T-helper 2 cell treated with Interferon-gamma antibody and Interleukin-4, amounts not matched to agents 5 μg/mL and 100 μg/mL, for 36 hours (primary cell): ENCODE measurements at regions not wholly inside any gene's neighbourhood (a gene's known extent, or its start where the extent isn't known, plus 50 kb on each side); places are given as distances from the start of the nearest gene placed in this dataset.

Experiments used
- DNase-seq: peaks from one replicate; pipeline ENCODE4 v3.0.0; 2021; ENCODE audit warnings: low spot score
- H3K27ac Mint-ChIP-seq: one replicate; pipeline ENCODE4 v1.8.0; 2021; ENCODE audit warnings: mild to moderate bottlenecking, mixed read lengths
- H3K27me3 Mint-ChIP-seq: one replicate; pipeline ENCODE4 v1.8.0; 2021; ENCODE audit warnings: low read depth, mixed read lengths
- H3K36me3 Mint-ChIP-seq: one replicate; pipeline ENCODE4 v1.8.0; 2021; ENCODE audit warnings: low read depth, mixed read lengths
- H3K4me1 Mint-ChIP-seq: one replicate; pipeline ENCODE4 v1.8.0; 2021; ENCODE audit warnings: low read depth, mixed read lengths
- H3K4me3 Mint-ChIP-seq: one replicate; pipeline ENCODE4 v1.8.0; 2022; ENCODE audit warnings: mild to moderate bottlenecking, moderate library complexity, mixed read lengths
- H3K9me3 Mint-ChIP-seq: one replicate; pipeline ENCODE4 v1.8.0; 2021; ENCODE audit warnings: mixed read lengths

GRCh38 chr18:48488388-48488850, 50.4 kb upstream of the CTIF start:
- H3K4me1 Mint-ChIP-seq = no peaks in the 10 kb centered on the region
- no peak overlapping the region for H3K4me3 Mint-ChIP-seq
- no peak for DNase-seq
- H3K27ac Mint-ChIP-seq = no peak overlapping the region
- peaks cover 4% of the 10 kb centered on the region for H3K27me3 Mint-ChIP-seq
- H3K36me3 Mint-ChIP-seq = no peaks in the 10 kb centered on the region
- H3K9me3 Mint-ChIP-seq = no peaks in the 10 kb centered on the region

GRCh38 chr18:48486754-48487153, 52.1 kb upstream of the CTIF start:
- no peak for DNase-seq
- Mint-ChIP-seq H3K27ac (no peak overlapping the region), H3K4me3 (no peak overlapping the region), H3K36me3 (no peaks in the 10 kb centered on the region), H3K27me3 (peaks cover 6% of the 10 kb centered on the region), H3K4me1 (no peaks in the 10 kb centered on the region), H3K9me3 (no peaks in the 10 kb centered on the region)

- DNase-seq = no peak
- Mint-ChIP-seq H3K27me3 (peaks cover 9% of the 10 kb centered on the region), H3K36me3 (no peaks in the 10 kb centered on the region), H3K27ac (no peak overlapping the region), H3K9me3 (no peaks in the 10 kb centered on the region), H3K4me1 (no peaks in the 10 kb centered on the region), H3K4me3 (no peak overlapping the region)
These were observed 52.9 kb upstream of the CTIF start for GRCh38 chr18:48485828-48486405.

- H3K36me3 Mint-ChIP-seq = no peaks in the 10 kb centered on the region
- no peak overlapping the region for H3K27ac Mint-ChIP-seq
- no peak overlapping the region for H3K4me3 Mint-ChIP-seq
- no peaks in the 10 kb centered on the region for H3K4me1 Mint-ChIP-seq
- H3K27me3 Mint-ChIP-seq = peaks cover 22% of the 10 kb centered on the region
- no peaks in the 10 kb centered on the region for H3K9me3 Mint-ChIP-seq
- no peak for DNase-seq
These were observed 57.7 kb upstream of the CTIF start for GRCh38 chr18:48481092-48481491.

- Mint-ChIP-seq H3K27ac (no peak overlapping the region), H3K4me1 (no peaks in the 10 kb centered on the region), H3K4me3 (no peak overlapping the region), H3K27me3 (peaks cover 25% of the 10 kb centered on the region), H3K9me3 (no peaks in the 10 kb centered on the region), H3K36me3 (no peaks in the 10 kb centered on the region)
- no peak for DNase-seq
These were observed 59.3 kb upstream of the CTIF start for GRCh38 chr18:48479531-48479930.

- H3K9me3 Mint-ChIP-seq = no peaks in the 10 kb centered on the region
- H3K4me1 Mint-ChIP-seq = no peaks in the 10 kb centered on the region
- DNase-seq = no peak
- H3K27ac Mint-ChIP-seq = no peak overlapping the region
- peaks cover 27% of the 10 kb centered on the region for H3K27me3 Mint-ChIP-seq
- H3K36me3 Mint-ChIP-seq = no peaks in the 10 kb centered on the region
- H3K4me3 Mint-ChIP-seq = no peak overlapping the region
These were observed 61.5 kb upstream of the CTIF start for GRCh38 chr18:48477348-48477747.

- Mint-ChIP-seq H3K27ac (no peak overlapping the region), H3K4me3 (no peak overlapping the region), H3K27me3 (peaks cover 28% of the 10 kb centered on the region), H3K9me3 (no peaks in the 10 kb centered on the region), H3K4me1 (no peaks in the 10 kb centered on the region), H3K36me3 (no peaks in the 10 kb centered on the region)
- no peak for DNase-seq
These were observed 62.3 kb upstream of the CTIF start for GRCh38 chr18:48476550-48476917.

GRCh38 chr18:48475635-48476549, 62.9 kb upstream of the CTIF start:
- Mint-ChIP-seq H3K27me3 (peaks cover 23% of the 10 kb centered on the region), H3K9me3 (no peaks in the 10 kb centered on the region), H3K27ac (no peak overlapping the region), H3K36me3 (no peaks in the 10 kb centered on the region), H3K4me1 (no peaks in the 10 kb centered on the region), H3K4me3 (no peak overlapping the region)
- DNase-seq = peak; percentile 13

- H3K9me3 Mint-ChIP-seq = no peaks in the 10 kb centered on the region
- no peak overlapping the region for H3K4me3 Mint-ChIP-seq
- no peak for DNase-seq
- H3K4me1 Mint-ChIP-seq = no peaks in the 10 kb centered on the region
- peaks cover 19% of the 10 kb centered on the region for H3K27me3 Mint-ChIP-seq
- no peak overlapping the region for H3K27ac Mint-ChIP-seq
- H3K36me3 Mint-ChIP-seq = no peaks in the 10 kb centered on the region
These were observed 64.6 kb upstream of the ZBTB7C start for GRCh38 chr18:48473816-48474215.

- H3K9me3 Mint-ChIP-seq = no peaks in the 10 kb centered on the region
- DNase-seq = no peak
- H3K36me3 Mint-ChIP-seq = no peaks in the 10 kb centered on the region
- H3K27me3 Mint-ChIP-seq = peaks cover 23% of the 10 kb centered on the region
- no peaks in the 10 kb centered on the region for H3K4me1 Mint-ChIP-seq
- H3K27ac Mint-ChIP-seq = no peak overlapping the region
- no peak overlapping the region for H3K4me3 Mint-ChIP-seq
These were observed 63.4 kb upstream of the ZBTB7C start for GRCh38 chr18:48472610-48473009.

GRCh38 chr18:48470484-48471180, 61.4 kb upstream of the ZBTB7C start:
- peaks cover 17% of the 10 kb centered on the region for H3K27me3 Mint-ChIP-seq
- H3K4me3 Mint-ChIP-seq = no peak overlapping the region
- H3K9me3 Mint-ChIP-seq = no peaks in the 10 kb centered on the region
- H3K36me3 Mint-ChIP-seq = no peaks in the 10 kb centered on the region
- DNase-seq = no peak
- no peak overlapping the region for H3K27ac Mint-ChIP-seq
- no peaks in the 10 kb centered on the region for H3K4me1 Mint-ChIP-seq

- no peak overlapping the region for H3K27ac Mint-ChIP-seq
- DNase-seq = no peak
- H3K4me3 Mint-ChIP-seq = no peak overlapping the region
- H3K9me3 Mint-ChIP-seq = no peaks in the 10 kb centered on the region
- no peaks in the 10 kb centered on the region for H3K4me1 Mint-ChIP-seq
- peaks cover 29% of the 10 kb centered on the region for H3K27me3 Mint-ChIP-seq
- no peaks in the 10 kb centered on the region for H3K36me3 Mint-ChIP-seq
These were observed 59.0 kb upstream of the ZBTB7C start for GRCh38 chr18:48468151-48468550.

- peaks cover 29% of the 10 kb centered on the region for H3K27me3 Mint-ChIP-seq
- H3K36me3 Mint-ChIP-seq = no peaks in the 10 kb centered on the region
These were observed 58.0 kb upstream of the ZBTB7C start for GRCh38 chr18:48467231-48467630.

GRCh38 chr18:48462510-48462909, 53.3 kb upstream of the ZBTB7C start:
- H3K9me3 Mint-ChIP-seq = no peaks in the 10 kb centered on the region
- H3K36me3 Mint-ChIP-seq = no peaks in the 10 kb centered on the region
- no peaks in the 10 kb centered on the region for H3K4me1 Mint-ChIP-seq
- no peak overlapping the region for H3K4me3 Mint-ChIP-seq
- peaks cover 40% of the 10 kb centered on the region for H3K27me3 Mint-ChIP-seq
- no peak overlapping the region for H3K27ac Mint-ChIP-seq
- no peak for DNase-seq

More at GRCh38 chr18:48467231-48467630, 58.0 kb upstream of the ZBTB7C start:
- H3K4me3 Mint-ChIP-seq = no peak overlapping the region
- DNase-seq = no peak
- no peaks in the 10 kb centered on the region for H3K4me1 Mint-ChIP-seq
- no peak overlapping the region for H3K27ac Mint-ChIP-seq
- no peaks in the 10 kb centered on the region for H3K9me3 Mint-ChIP-seq
